ENCODE measurements at regions not wholly inside any gene's neighbourhood (a gene's known extent, or its start where the extent isn't known, plus 50 kb on each side); places are given as distances from the start of the nearest gene placed in this dataset.
"Not testable (repeated sequence)": the region's sequence is repeated elsewhere in the genome, so short reads cannot be mapped to it uniquely, and the experiment has no call there.

GRCh38 chr1:120954736-120955135 is 65.2 kb downstream of the PPIAL4A start:
- no peak for TF ChIP-seq CTCF (IDR thresholded peaks at IDR 0.05; ENCODE audit: low read depth, low read length)
- no peaks in the 10 kb centered on the region for H3K4me1 ChIP-seq
- H3K4me3 ChIP-seq (ENCODE audit: low read depth, low read length), result no peak overlapping the region
- no peak for DNase-seq
- H3K9me3 ChIP-seq, result no peaks in the 10 kb centered on the region
- no peaks in the 10 kb centered on the region for H3K36me3 ChIP-seq
- no peaks in the 10 kb centered on the region for H3K27me3 ChIP-seq

GRCh38 chr1:120955961-120956360 is 66.4 kb downstream of the PPIAL4A start:
- not testable (repeated sequence) for H3K9me3 ChIP-seq; DNase-seq; H3K4me1 ChIP-seq; H3K27me3 ChIP-seq; H3K36me3 ChIP-seq; H3K4me3 ChIP-seq (ENCODE audit: low read depth, low read length)

- H3K9me3 ChIP-seq; H3K27me3 ChIP-seq; H3K4me1 ChIP-seq; DNase-seq; H3K36me3 ChIP-seq; H3K4me3 ChIP-seq (ENCODE audit: low read depth, low read length): not testable (repeated sequence)
Measured at GRCh38 chr1:120966018-120966417, 76.4 kb downstream of the PPIAL4A start.

GRCh38 chr1:120972863-120973262 is 83.3 kb downstream of the PPIAL4A start:
- H3K27me3 ChIP-seq; H3K4me3 ChIP-seq (ENCODE audit: low read depth, low read length); DNase-seq; H3K9me3 ChIP-seq; H3K4me1 ChIP-seq; H3K36me3 ChIP-seq: not testable (repeated sequence)

- not testable (repeated sequence) for DNase-seq; H3K36me3 ChIP-seq; H3K4me3 ChIP-seq (ENCODE audit: low read depth, low read length); H3K27me3 ChIP-seq; H3K4me1 ChIP-seq; H3K9me3 ChIP-seq
Measured at GRCh38 chr1:120973836-120974235, 84.3 kb downstream of the PPIAL4A start.

- not testable (repeated sequence) for H3K27me3 ChIP-seq; H3K9me3 ChIP-seq; H3K4me3 ChIP-seq (ENCODE audit: low read depth, low read length); H3K4me1 ChIP-seq; DNase-seq; H3K36me3 ChIP-seq
Measured at GRCh38 chr1:120977279-120977678, 87.7 kb downstream of the PPIAL4A start.

- DNase-seq; H3K27me3 ChIP-seq; H3K4me1 ChIP-seq; H3K36me3 ChIP-seq; H3K4me3 ChIP-seq (ENCODE audit: low read depth, low read length); H3K9me3 ChIP-seq: not testable (repeated sequence)
Measured at GRCh38 chr1:120981489-120982094, 92.0 kb downstream of the PPIAL4A start.

- H3K27me3 ChIP-seq; H3K4me3 ChIP-seq (ENCODE audit: low read depth, low read length); DNase-seq; H3K36me3 ChIP-seq; H3K4me1 ChIP-seq; H3K9me3 ChIP-seq: not testable (repeated sequence)
Measured at GRCh38 chr1:120994614-120995013, 105.0 kb downstream of the PPIAL4A start.

- DNase-seq; H3K4me1 ChIP-seq; H3K36me3 ChIP-seq; H3K27me3 ChIP-seq; H3K4me3 ChIP-seq (ENCODE audit: low read depth, low read length); H3K9me3 ChIP-seq: not testable (repeated sequence)
Measured at GRCh38 chr1:120995025-120995424, 105.5 kb downstream of the PPIAL4A start.

GRCh38 chr1:121001090-121001726 is 111.6 kb downstream of the PPIAL4A start:
- not testable (repeated sequence) for H3K9me3 ChIP-seq; DNase-seq; H3K27me3 ChIP-seq; H3K4me3 ChIP-seq (ENCODE audit: low read depth, low read length); H3K4me1 ChIP-seq; H3K36me3 ChIP-seq

GRCh38 chr1:121003230-121003629 is 113.7 kb downstream of the PPIAL4A start:
- not testable (repeated sequence) for H3K36me3 ChIP-seq; H3K27me3 ChIP-seq; DNase-seq; H3K9me3 ChIP-seq; H3K4me3 ChIP-seq (ENCODE audit: low read depth, low read length); H3K4me1 ChIP-seq

- H3K4me1 ChIP-seq; H3K9me3 ChIP-seq; H3K36me3 ChIP-seq; H3K4me3 ChIP-seq (ENCODE audit: low read depth, low read length); DNase-seq; H3K27me3 ChIP-seq: not testable (repeated sequence)
Measured at GRCh38 chr1:121006826-121007225, 117.3 kb downstream of the PPIAL4A start.

- H3K27me3 ChIP-seq; H3K4me3 ChIP-seq (ENCODE audit: low read depth, low read length); DNase-seq: not testable (repeated sequence)
Measured at GRCh38 chr1:121007755-121008154, 118.2 kb downstream of the PPIAL4A start.

GRCh38 chr1:121008512-121009215 is 119.1 kb downstream of the PPIAL4A start:
- DNase-seq; H3K27me3 ChIP-seq; H3K4me3 ChIP-seq (ENCODE audit: low read depth, low read length); H3K4me1 ChIP-seq; H3K36me3 ChIP-seq; H3K9me3 ChIP-seq: not testable (repeated sequence)

More at GRCh38 chr1:121007755-121008154, 118.2 kb downstream of the PPIAL4A start:
- H3K4me1 ChIP-seq, H3K36me3 ChIP-seq, H3K9me3 ChIP-seq: not testable (repeated sequence)

Measured in BE2C (cell line).